K562 (cell line): ENCODE measurements at regions not wholly inside any gene's neighbourhood (a gene's known extent, or its start where the extent isn't known, plus 50 kb on each side); places are given as distances from the start of the nearest gene placed in this dataset.

Experiments used
- ATAC-seq: fragments of 200-7000 bp; cut with Tn5 transposase; 3 replicates; pipeline ENCODE4 v1.9.1; 2020; ENCODE audit warnings: moderate library complexity
- BruUV-seq: library from RNA; stranded (reverse); fragments of 400-500 nt; replicated peaks from 2 replicates; lab custom pipeline; 2021; lab: Mats Ljungman, UMichigan
- CTCF ChIA-PET: fragments of 300-600 bp; formaldehyde crosslinking; extraction: SDS; loops from one replicate; lab custom pipeline; 2021; ENCODE audit warnings: low intra/inter-chr PET ratio; lab: Yijun Ruan, JAX
- POLR2A ChIA-PET: fragments of 300-600, 350-650 bp; sonication (Branson Sonifier 250); formaldehyde crosslinking; extraction: SDS; loops from one replicate; lab custom pipeline; 2021; ENCODE audit warnings: antibody characterized with exemption, inconsistent platforms; lab: Yijun Ruan, JAX
- DNase-seq, 4 experiments: peaks; one replicate each; pipeline versions ENCODE4 v3.0.0 to v3.0.0-alpha.2; 2011 to 2018; ENCODE audit warnings: low spot score in 3 of 4, mixed read lengths in 3 of 4; ENCODE audit errors: extremely low read depth in 1 of 4
- FAIRE-seq: peaks from 2 replicates; lab custom pipeline; 2011; peaks lifted over from hg19 to GRCh38; lab: Jason Lieb, UNC
- H2AFZ ChIP-seq: 2 replicates; pipeline ENCODE4 v1.6.0; 2011; ENCODE audit warnings: low read depth, low read length, control low read depth, inconsistent platforms
- H3K27ac ChIP-seq: fragments of 200-600 bp; 3 replicates; pipeline ENCODE4 v1.8.0; 2011; ENCODE audit warnings: low read depth, mild to moderate bottlenecking, control low read depth, inconsistent platforms, low read length, moderate library complexity, mixed read lengths; ENCODE audit errors: extremely low read depth
- H3K27me3 ChIP-seq, 2 experiments: fragments of 300-600 bp in 1 of 2; 2 replicates in 1 of 2; 3 replicates in 1 of 2; pipeline versions ENCODE4 v1.6.0 to v1.8.0; 2011; ENCODE audit warnings: inconsistent platforms in 2 of 2, low read length in 2 of 2, mild to moderate bottlenecking in 1 of 2, mixed read lengths in 1 of 2, moderate library complexity in 1 of 2; ENCODE audit not compliant: control insufficient read depth in 2 of 2, insufficient read depth in 2 of 2
- H3K36me3 ChIP-seq: fragments of 300-600 bp; 3 replicates; pipeline ENCODE4 v1.8.0; 2011; ENCODE audit warnings: mild to moderate bottlenecking, low read length, inconsistent platforms; ENCODE audit not compliant: control insufficient read depth, insufficient read depth
- H3K4me1 ChIP-seq, 2 experiments: fragments of 200-600 bp in 1 of 2; replicated peaks in 1 of 2; 2 replicates in 1 of 2; 3 replicates in 1 of 2; pipeline versions ENCODE4 v1.5.1 to v1.8.0; 2011; ENCODE audit warnings: inconsistent platforms in 2 of 2, low read length in 2 of 2, mild to moderate bottlenecking in 1 of 2, mixed read lengths in 1 of 2, moderate library complexity in 1 of 2; ENCODE audit not compliant: control insufficient read depth in 2 of 2, insufficient read depth in 2 of 2
- H3K4me2 ChIP-seq: 2 replicates; pipeline ENCODE4 v1.6.1; 2011; ENCODE audit warnings: low read length, control low read depth, inconsistent platforms, mixed read lengths; ENCODE audit not compliant: insufficient read depth
- H3K4me3 ChIP-seq: fragments of 200-600 bp; sonication (generic), shearing (Covaris generic); 2 replicates; pipeline ENCODE4 v1.5.1; 2016; ENCODE audit warnings: control low read depth, inconsistent platforms
- H3K79me2 ChIP-seq: fragments of 200-600 bp; 3 replicates; pipeline ENCODE4 v1.8.0; 2011; ENCODE audit warnings: low read length, inconsistent platforms; ENCODE audit not compliant: control insufficient read depth, insufficient read depth
- H3K9ac ChIP-seq, 2 experiments: 2 replicates each; pipeline versions ENCODE4 v1.6.0 to v1.6.1; 2011; ENCODE audit warnings: low read depth in 2 of 2, low read length in 2 of 2, control low read depth in 1 of 2, inconsistent platforms in 1 of 2, mild to moderate bottlenecking in 1 of 2, mixed read lengths in 1 of 2; ENCODE audit not compliant: insufficient read depth in 1 of 2
- H3K9me1 ChIP-seq: one replicate; pipeline ENCODE4 v1.6.0; 2011; ENCODE audit warnings: inconsistent platforms, mild to moderate bottlenecking, low read length, moderate library complexity; ENCODE audit not compliant: control insufficient read depth, insufficient read depth
- H3K9me3 ChIP-seq: replicated peaks from 2 replicates; pipeline ENCODE4 v1.5.1; 2011; ENCODE audit warnings: low read depth, low read length, inconsistent platforms; ENCODE audit not compliant: control insufficient read depth, insufficient read depth
- H4K20me1 ChIP-seq: replicated peaks from 2 replicates; pipeline ENCODE4 v1.6.1; 2011; ENCODE audit warnings: low read length, inconsistent platforms, mixed read lengths; ENCODE audit not compliant: control insufficient read depth, insufficient read depth
- C11orf30 ChIP-seq: fragments of 450-650 bp; IDR thresholded peaks from 2 replicates; pipeline ENCODE4 v1.6.1; 2016; ENCODE audit warnings: low read depth, mild to moderate bottlenecking
- CCAR2 ChIP-seq: fragments of 200-400 bp; formaldehyde crosslinking; IDR thresholded peaks from 2 replicates; pipeline ENCODE4 v1.6.1; 2017; ENCODE audit warnings: mild to moderate bottlenecking, low read depth, low read length
- CSDE1 ChIP-seq, 2 experiments: fragments of 450-650 bp; IDR thresholded peaks; 2 replicates each; pipeline ENCODE4 v1.6.1; 2016; ENCODE audit warnings: mild to moderate bottlenecking in 1 of 2
- HSF4 ChIP-seq: fragments of 250-450 bp; sonication (Bioruptor Pico); IDR thresholded peaks from 2 replicates; pipeline ENCODE4 v2.1.2; 2022; ENCODE audit warnings: mild to moderate bottlenecking, moderate library complexity, borderline replicate concordance
- MIER1 ChIP-seq: fragments of 450-650 bp; IDR thresholded peaks from 2 replicates; pipeline ENCODE4 v1.6.1; 2016; ENCODE audit warnings: antibody characterized with exemption, mild to moderate bottlenecking, low read depth
- NFYB ChIP-seq: IDR thresholded peaks from 2 replicates; pipeline ENCODE4 v1.6.1; 2011; ENCODE audit warnings: mild to moderate bottlenecking, moderate library complexity; ENCODE audit not compliant: insufficient read length; ENCODE audit errors: extremely low read depth
- NUFIP1 ChIP-seq: fragments of 450-650 bp; IDR thresholded peaks from 2 replicates; pipeline ENCODE4 v1.6.1; 2018; ENCODE audit not compliant: partially characterized antibody
- SMAD2 ChIP-seq: fragments of 150-350 bp; IDR thresholded peaks from 2 replicates; pipeline ENCODE4 v1.6.1; 2014; ENCODE audit warnings: low read depth, mild to moderate bottlenecking, low read length
- ZC3H4 ChIP-seq: sonication (generic); formaldehyde crosslinking; IDR thresholded peaks from 2 replicates; pipeline ENCODE4 v1.9.0; 2021; ENCODE audit warnings: missing genetic modification reagents, borderline replicate concordance
- ZNF133 ChIP-seq: fragments of 250-450 bp; sonication (Bioruptor Pico); IDR thresholded peaks from 2 replicates; pipeline ENCODE4 v1.4.0; 2020; ENCODE audit warnings: mild to moderate bottlenecking
- ZNF253 ChIP-seq: fragments of 250-450 bp; sonication (Bioruptor Pico); conservative IDR thresholded peaks from 2 replicates; pipeline ENCODE4 v1.6.1; 2021; ENCODE audit warnings: mild to moderate bottlenecking
- ZNF316 ChIP-seq: fragments of 450-650 bp; IDR thresholded peaks from 2 replicates; pipeline ENCODE4 v1.6.1; 2016
- ZNF696 ChIP-seq: fragments of 250-450 bp; sonication (Bioruptor Pico); conservative IDR thresholded peaks from 2 replicates; pipeline ENCODE4 v1.4.0; 2020; ENCODE audit warnings: mild to moderate bottlenecking, moderate library complexity
- WGBS: fragments of 100-300 bp; shearing (Covaris generic); methylation state at CpG from one replicate; pipeline ENCODE4 v1.1.6; 2016; ENCODE audit warnings: low coverage, mixed read lengths; ENCODE audit not compliant: insufficient coverage; ENCODE audit errors: missing lambda C conversion rate; 5-methylcytosine and 5-hydroxymethylcytosine counted together
- in situ Hi-C: fragments of 300-500 bp; cut with MboI; formaldehyde crosslinking; loops from 4 replicates; pipeline ENCODE4 v1.15.0; 2018; ENCODE audit warnings: inconsistent platforms, mixed read lengths
- intact Hi-C: fragments of 100-400 bp; cut with micrococcal nuclease; formaldehyde crosslinking; loops from 2 replicates; pipeline ENCODE4 v1.14.2; 2022
- TF ChIP-seq, protein P1 (sequence below): sonication (generic); formaldehyde crosslinking; IDR thresholded peaks from 2 replicates; pipeline ENCODE4 v1.8.1; 2023; ENCODE audit warnings: mild to moderate bottlenecking, missing genetic modification reagents
- TF ChIP-seq, protein P2 (sequence below): fragments of 450-650 bp; formaldehyde crosslinking; IDR thresholded peaks from 2 replicates; pipeline ENCODE4 v1.4.0; 2022; ENCODE audit warnings: missing genetic modification characterization
- TF ChIP-seq, protein P3 (sequence below), 2 experiments: fragments of 150-350 bp in 1 of 2; IDR thresholded peaks; 2 replicates each; pipeline ENCODE4 v1.6.1; 2012 to 2016; ENCODE audit warnings: low read depth in 2 of 2, low read length in 2 of 2, mild to moderate bottlenecking in 1 of 2, moderate library complexity in 1 of 2

DNA sequence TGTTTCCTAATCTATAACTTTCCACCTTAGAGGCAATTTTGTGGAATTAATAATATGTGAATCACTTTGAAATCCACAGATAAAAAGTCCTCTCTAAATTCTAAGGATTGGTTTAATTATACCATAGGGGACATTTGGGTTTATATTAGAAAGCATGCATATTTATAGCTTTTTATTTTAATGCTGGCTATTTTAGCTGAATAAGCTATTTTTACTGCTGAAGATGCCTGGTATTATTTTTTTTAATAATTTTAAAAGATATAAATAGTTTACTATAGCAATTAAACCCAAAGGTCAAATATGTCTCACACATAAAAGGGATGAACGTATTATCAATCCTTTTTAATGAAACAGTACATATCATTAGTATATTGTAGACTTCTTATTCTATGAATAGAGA, 415.4 kb downstream of the MAGEB5 start:
- POLR2A ChIA-PET, result no interaction called here
- Histone ChIP-seq H3K79me2 (no peaks in the 10 kb centered on the region), H3K9me1 (no peaks in the 10 kb centered on the region), H3K36me3 (no peaks in the 10 kb centered on the region), H3K27me3 (no peaks in the 10 kb centered on the region), H3K9me3 (no peaks in the 10 kb centered on the region), H3K4me2 (no peak overlapping the region), H4K20me1 (no peaks in the 10 kb centered on the region), H2AFZ (no peak overlapping the region), H3K4me1 (no peaks in the 10 kb centered on the region), H3K4me3 (no peak overlapping the region), H3K27ac (no peak overlapping the region), H3K9ac (no peak overlapping the region)
- CTCF ChIA-PET, result no interaction called here
- no peak for TF ChIP-seq ZNF696 (CRISPR knock-in tag)
- no peak for TF ChIP-seq CSDE1 (IDR thresholded peaks at IDR 0.05)
- TF ChIP-seq, protein P1, sequence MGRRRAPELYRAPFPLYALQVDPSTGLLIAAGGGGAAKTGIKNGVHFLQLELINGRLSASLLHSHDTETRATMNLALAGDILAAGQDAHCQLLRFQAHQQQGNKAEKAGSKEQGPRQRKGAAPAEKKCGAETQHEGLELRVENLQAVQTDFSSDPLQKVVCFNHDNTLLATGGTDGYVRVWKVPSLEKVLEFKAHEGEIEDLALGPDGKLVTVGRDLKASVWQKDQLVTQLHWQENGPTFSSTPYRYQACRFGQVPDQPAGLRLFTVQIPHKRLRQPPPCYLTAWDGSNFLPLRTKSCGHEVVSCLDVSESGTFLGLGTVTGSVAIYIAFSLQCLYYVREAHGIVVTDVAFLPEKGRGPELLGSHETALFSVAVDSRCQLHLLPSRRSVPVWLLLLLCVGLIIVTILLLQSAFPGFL (CRISPR knock-in tag), result no peak
- peak; percentile 27; the same call in 1 of the 2 replicates for TF ChIP-seq ZNF316
- TF ChIP-seq HSF4 (CRISPR knock-in tag), result no peak
- no peak for TF ChIP-seq ZC3H4 (CRISPR knock-in tag)
- TF ChIP-seq NUFIP1, result no peak
- no peak for TF ChIP-seq MIER1
- TF ChIP-seq ZNF253 (CRISPR knock-in tag), result no peak
- TF ChIP-seq SMAD2, result no peak
- TF ChIP-seq C11orf30, result 0 out of 2 replicates have a peak, but pooled peaks have one; percentile 5
- TF ChIP-seq, protein P2, sequence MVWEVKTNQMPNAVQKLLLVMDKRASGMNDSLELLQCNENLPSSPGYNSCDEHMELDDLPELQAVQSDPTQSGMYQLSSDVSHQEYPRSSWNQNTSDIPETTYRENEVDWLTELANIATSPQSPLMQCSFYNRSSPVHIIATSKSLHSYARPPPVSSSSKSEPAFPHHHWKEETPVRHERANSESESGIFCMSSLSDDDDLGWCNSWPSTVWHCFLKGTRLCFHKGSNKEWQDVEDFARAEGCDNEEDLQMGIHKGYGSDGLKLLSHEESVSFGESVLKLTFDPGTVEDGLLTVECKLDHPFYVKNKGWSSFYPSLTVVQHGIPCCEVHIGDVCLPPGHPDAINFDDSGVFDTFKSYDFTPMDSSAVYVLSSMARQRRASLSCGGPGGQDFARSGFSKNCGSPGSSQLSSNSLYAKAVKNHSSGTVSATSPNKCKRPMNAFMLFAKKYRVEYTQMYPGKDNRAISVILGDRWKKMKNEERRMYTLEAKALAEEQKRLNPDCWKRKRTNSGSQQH (CRISPR knock-in tag), result no peak
- no peak for TF ChIP-seq NFYB
- TF ChIP-seq ZNF133 (CRISPR knock-in tag), result no peak
- TF ChIP-seq, protein P3, sequence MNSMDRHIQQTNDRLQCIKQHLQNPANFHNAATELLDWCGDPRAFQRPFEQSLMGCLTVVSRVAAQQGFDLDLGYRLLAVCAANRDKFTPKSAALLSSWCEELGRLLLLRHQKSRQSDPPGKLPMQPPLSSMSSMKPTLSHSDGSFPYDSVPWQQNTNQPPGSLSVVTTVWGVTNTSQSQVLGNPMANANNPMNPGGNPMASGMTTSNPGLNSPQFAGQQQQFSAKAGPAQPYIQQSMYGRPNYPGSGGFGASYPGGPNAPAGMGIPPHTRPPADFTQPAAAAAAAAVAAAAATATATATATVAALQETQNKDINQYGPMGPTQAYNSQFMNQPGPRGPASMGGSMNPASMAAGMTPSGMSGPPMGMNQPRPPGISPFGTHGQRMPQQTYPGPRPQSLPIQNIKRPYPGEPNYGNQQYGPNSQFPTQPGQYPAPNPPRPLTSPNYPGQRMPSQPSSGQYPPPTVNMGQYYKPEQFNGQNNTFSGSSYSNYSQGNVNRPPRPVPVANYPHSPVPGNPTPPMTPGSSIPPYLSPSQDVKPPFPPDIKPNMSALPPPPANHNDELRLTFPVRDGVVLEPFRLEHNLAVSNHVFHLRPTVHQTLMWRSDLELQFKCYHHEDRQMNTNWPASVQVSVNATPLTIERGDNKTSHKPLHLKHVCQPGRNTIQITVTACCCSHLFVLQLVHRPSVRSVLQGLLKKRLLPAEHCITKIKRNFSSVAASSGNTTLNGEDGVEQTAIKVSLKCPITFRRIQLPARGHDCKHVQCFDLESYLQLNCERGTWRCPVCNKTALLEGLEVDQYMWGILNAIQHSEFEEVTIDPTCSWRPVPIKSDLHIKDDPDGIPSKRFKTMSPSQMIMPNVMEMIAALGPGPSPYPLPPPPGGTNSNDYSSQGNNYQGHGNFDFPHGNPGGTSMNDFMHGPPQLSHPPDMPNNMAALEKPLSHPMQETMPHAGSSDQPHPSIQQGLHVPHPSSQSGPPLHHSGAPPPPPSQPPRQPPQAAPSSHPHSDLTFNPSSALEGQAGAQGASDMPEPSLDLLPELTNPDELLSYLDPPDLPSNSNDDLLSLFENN (IDR thresholded peaks at IDR 0.05; ENCODE audit: low read depth in 2 of 2, low read length in 2 of 2), result no peak
- no peak for TF ChIP-seq CCAR2
- no peak for FAIRE-seq
- WGBS, result 0% methylated on average over 1 of the region's 1 CpG
- BruUV-seq, result no TSS peak
- in situ Hi-C loops (no loop called here), intact Hi-C loops (no loop called here)
- no peak for DNase-seq
- ATAC-seq, result no peak
